NB4 (cell line): ENCODE measurements at regions not wholly inside any gene's neighbourhood (a gene's known extent, or its start where the extent isn't known, plus 50 kb on each side); places are given as distances from the start of the nearest gene placed in this dataset.

Experiments used
- CTCF ChIP-seq: IDR thresholded peaks from one replicate; pipeline ENCODE4 v1.5.1; 2012; ENCODE audit warnings: low read depth, low read length
- MAX ChIP-seq: IDR thresholded peaks from 2 replicates; pipeline ENCODE4 v1.6.1; 2011; ENCODE audit warnings: low read depth, low read length
- POLR2A ChIP-seq: IDR thresholded peaks from 2 replicates; pipeline ENCODE4 v1.6.1; 2011; ENCODE audit warnings: mild to moderate bottlenecking; ENCODE audit not compliant: insufficient read length; ENCODE audit errors: extremely low read depth

- TF ChIP-seq CTCF (no peak), POLR2A (no peak), MAX (no peak)
These were observed 418.2 kb downstream of the METTL15 start for GRCh38 chr11:28526406-28526751.
